ENCODE measurements at regions not wholly inside any gene's neighbourhood (a gene's known extent, or its start where the extent isn't known, plus 50 kb on each side); places are given as distances from the start of the nearest gene placed in this dataset.

GRCh38 chr9:120338340-120338739 lies 241.6 kb downstream of the CDK5RAP2 start:
- no peak overlapping the region for H3K4me3 ChIP-seq (ENCODE audit: low read depth, low read length, poor library complexity, severe bottlenecking)
- no peaks in the 10 kb centered on the region for H3K79me2 ChIP-seq (ENCODE audit: insufficient read depth, low read depth, low read length)
- H3K4me2 ChIP-seq (ENCODE audit: low read length): no peak overlapping the region
- H2AFZ ChIP-seq (ENCODE audit: low read length): no peak overlapping the region
- no peaks in the 10 kb centered on the region for H3K4me1 ChIP-seq (ENCODE audit: insufficient read depth, low read length, poor library complexity, severe bottlenecking)
- ChIA-PET POLR2A (no interaction called here), CTCF (ENCODE audit: unreplicated experiment) (no interaction called here)
- 0 out of 2 replicates have a peak, but pooled peaks have one; percentile 18 for TF ChIP-seq CTCF (conservative IDR thresholded peaks at IDR 0.05; ENCODE audit: low read length)
- no peak for TF ChIP-seq EZH2phosphoT487 (IDR thresholded peaks at IDR 0.05; ENCODE audit: borderline replicate concordance, low read depth, low read length)
- no peaks in the 10 kb centered on the region for H3K36me3 ChIP-seq (ENCODE audit: insufficient read depth, low read length)
- no peak overlapping the region for H3K27ac ChIP-seq (ENCODE audit: low read depth, low read length, poor library complexity, severe bottlenecking)
- DNase-seq (ENCODE audit: low spot score): no peak
- no peaks in the 10 kb centered on the region for H4K20me1 ChIP-seq (ENCODE audit: insufficient read depth, low read length)
- BruUV-seq (replicated peaks): no TSS peak
- H3K9me2 ChIP-seq (ENCODE audit: insufficient read depth, low read length): no peaks in the 10 kb centered on the region
- intact Hi-C loops (cut with micrococcal nuclease; ENCODE audit: unreplicated experiment): no loop called here
- no peaks in the 10 kb centered on the region for H3K9me3 ChIP-seq (ENCODE audit: low read length)

GRCh38 chr9:120337131-120337530 lies 242.8 kb downstream of the CDK5RAP2 start:
- POLR2A ChIA-PET: no interaction called here
- CTCF ChIA-PET (ENCODE audit: unreplicated experiment): no interaction called here
- no peak overlapping the region for H2AFZ ChIP-seq (ENCODE audit: low read length)
- H3K4me1 ChIP-seq (ENCODE audit: insufficient read depth, low read length, poor library complexity, severe bottlenecking): no peaks in the 10 kb centered on the region
- TF ChIP-seq EZH2phosphoT487 (IDR thresholded peaks at IDR 0.05; ENCODE audit: borderline replicate concordance, low read depth, low read length): no peak
- TF ChIP-seq CTCF (conservative IDR thresholded peaks at IDR 0.05; ENCODE audit: low read length): no peak
- intact Hi-C loops (cut with micrococcal nuclease; ENCODE audit: unreplicated experiment): no loop called here
- H3K27ac ChIP-seq (ENCODE audit: low read depth, low read length, poor library complexity, severe bottlenecking): no peak overlapping the region
- H3K4me2 ChIP-seq (ENCODE audit: low read length): no peak overlapping the region
- no peaks in the 10 kb centered on the region for H3K36me3 ChIP-seq (ENCODE audit: insufficient read depth, low read length)
- H4K20me1 ChIP-seq (ENCODE audit: insufficient read depth, low read length): no peaks in the 10 kb centered on the region
- H3K4me3 ChIP-seq (ENCODE audit: low read depth, low read length, poor library complexity, severe bottlenecking): no peak overlapping the region
- no peaks in the 10 kb centered on the region for H3K9me3 ChIP-seq (ENCODE audit: low read length)
- no peaks in the 10 kb centered on the region for H3K9me2 ChIP-seq (ENCODE audit: insufficient read depth, low read length)
- no peaks in the 10 kb centered on the region for H3K79me2 ChIP-seq (ENCODE audit: insufficient read depth, low read depth, low read length)
- no peak for DNase-seq (ENCODE audit: low spot score)
- BruUV-seq (replicated peaks): no TSS peak

GRCh38 chr9:120336753-120337090 lies 243.2 kb downstream of the CDK5RAP2 start:
- ChIA-PET POLR2A (no interaction called here), CTCF (ENCODE audit: unreplicated experiment) (no interaction called here)
- Histone ChIP-seq H3K27ac (ENCODE audit: low read depth, low read length, poor library complexity, severe bottlenecking) (no peak overlapping the region), H4K20me1 (ENCODE audit: insufficient read depth, low read length) (no peaks in the 10 kb centered on the region), H3K79me2 (ENCODE audit: insufficient read depth, low read depth, low read length) (no peaks in the 10 kb centered on the region), H2AFZ (ENCODE audit: low read length) (no peak overlapping the region), H3K36me3 (ENCODE audit: insufficient read depth, low read length) (no peaks in the 10 kb centered on the region), H3K9me2 (ENCODE audit: insufficient read depth, low read length) (no peaks in the 10 kb centered on the region), H3K4me1 (ENCODE audit: insufficient read depth, low read length, poor library complexity, severe bottlenecking) (no peaks in the 10 kb centered on the region), H3K4me3 (ENCODE audit: low read depth, low read length, poor library complexity, severe bottlenecking) (no peak overlapping the region), H3K4me2 (ENCODE audit: low read length) (no peak overlapping the region), H3K9me3 (ENCODE audit: low read length) (no peaks in the 10 kb centered on the region)
- TF ChIP-seq EZH2phosphoT487 (IDR thresholded peaks at IDR 0.05; ENCODE audit: borderline replicate concordance, low read depth, low read length): no peak
- no peak for TF ChIP-seq CTCF (conservative IDR thresholded peaks at IDR 0.05; ENCODE audit: low read length)
- intact Hi-C loops (cut with micrococcal nuclease; ENCODE audit: unreplicated experiment): no loop called here
- BruUV-seq (replicated peaks): no TSS peak
- DNase-seq (ENCODE audit: low spot score): no peak

Data from OCI-LY7 (cell line).